HG02981 (cell line): ENCODE measurements at regions not wholly inside any gene's neighbourhood (a gene's known extent, or its start where the extent isn't known, plus 50 kb on each side); places are given as distances from the start of the nearest gene placed in this dataset.

ENCODE experiments used
- ATAC-seq: cut with Tn5 transposase; IDR thresholded peaks from one replicate; pipeline ENCODE4 v1.9.1; 2021; ENCODE audit warnings: mild to moderate bottlenecking, moderate library complexity; ENCODE audit not compliant: unreplicated experiment

- ATAC-seq, result no peak
Observed at GRCh38 chr4:24666316-24666715, 82.0 kb upstream of the DHX15 start.

DNA sequence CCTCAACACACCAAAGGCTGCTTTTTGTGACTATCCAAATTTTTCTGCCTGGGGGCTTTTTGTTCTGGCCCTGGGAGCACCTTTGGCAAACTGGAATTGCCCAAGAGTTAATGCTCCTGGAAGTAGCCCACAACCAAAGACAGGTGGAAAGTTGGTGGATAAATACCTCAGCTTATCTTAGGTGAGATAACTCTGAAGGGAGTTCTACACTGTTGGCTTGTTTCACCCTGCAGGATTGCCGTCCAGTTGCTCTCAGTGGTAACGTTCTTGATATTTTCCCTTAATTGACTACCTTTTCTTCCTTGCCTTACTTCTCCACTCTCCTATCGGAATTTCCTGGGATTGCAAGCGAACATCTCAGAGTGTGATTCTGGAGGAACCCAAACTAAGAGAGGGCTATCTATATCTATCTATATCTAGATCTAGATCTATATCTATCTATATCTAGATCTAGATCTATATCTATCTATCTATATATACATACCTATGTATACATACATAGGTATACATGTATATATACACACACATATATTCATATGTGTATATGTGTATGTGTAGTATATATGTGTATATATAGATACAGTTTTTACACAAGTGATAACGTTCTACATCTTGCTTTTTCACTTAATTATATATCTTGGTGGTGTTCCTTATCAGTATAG is 82.6 kb upstream of the DHX15 start:
- no peak for ATAC-seq

GRCh38 chr4:24668956-24669355 is 84.6 kb upstream of the DHX15 start:
- ATAC-seq, result no peak

DNA sequence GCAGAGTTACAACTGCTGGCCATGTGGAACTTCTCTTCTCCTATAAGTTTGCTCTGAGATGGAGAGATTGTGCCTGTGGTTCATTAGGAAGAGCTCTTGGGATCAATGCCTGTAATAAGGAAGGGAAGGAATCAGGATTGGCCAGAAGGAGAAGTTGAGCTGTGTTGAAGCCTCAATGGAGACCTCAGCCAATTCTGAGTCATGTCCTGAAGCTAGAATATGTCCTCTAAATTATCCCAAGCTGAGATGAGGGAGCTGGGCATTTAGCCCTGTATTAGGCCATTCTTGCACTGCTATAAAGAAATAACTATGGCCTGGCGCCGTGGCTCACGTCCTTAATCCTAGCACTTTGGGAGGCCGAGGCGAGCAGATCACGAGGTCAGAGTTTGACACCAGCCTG is 85.4 kb upstream of the DHX15 start:
- no peak for ATAC-seq

DNA sequence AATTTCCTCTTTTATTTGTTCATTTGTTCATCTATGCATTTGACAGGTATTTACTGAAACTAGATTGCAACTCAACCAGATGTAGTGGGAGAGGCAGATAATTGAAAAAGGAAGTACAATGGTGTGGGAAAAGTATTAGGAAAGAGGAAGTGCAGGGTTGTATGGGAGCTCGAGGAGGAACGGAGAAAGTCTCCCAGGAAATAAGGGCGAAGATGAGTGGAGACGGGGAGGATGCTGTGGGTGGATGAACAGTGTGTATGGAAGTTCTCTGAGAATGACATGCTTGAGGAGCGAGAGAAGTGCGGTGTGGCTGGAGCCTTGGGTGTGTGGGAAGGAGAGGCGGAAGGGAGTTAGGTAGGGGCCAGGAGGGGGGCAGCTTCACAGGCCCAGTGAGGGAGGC is 87.5 kb upstream of the DHX15 start:
- no peak for ATAC-seq

- no peak for ATAC-seq
Observed at GRCh38 chr4:24672880-24673279, 88.5 kb upstream of the DHX15 start.

DNA sequence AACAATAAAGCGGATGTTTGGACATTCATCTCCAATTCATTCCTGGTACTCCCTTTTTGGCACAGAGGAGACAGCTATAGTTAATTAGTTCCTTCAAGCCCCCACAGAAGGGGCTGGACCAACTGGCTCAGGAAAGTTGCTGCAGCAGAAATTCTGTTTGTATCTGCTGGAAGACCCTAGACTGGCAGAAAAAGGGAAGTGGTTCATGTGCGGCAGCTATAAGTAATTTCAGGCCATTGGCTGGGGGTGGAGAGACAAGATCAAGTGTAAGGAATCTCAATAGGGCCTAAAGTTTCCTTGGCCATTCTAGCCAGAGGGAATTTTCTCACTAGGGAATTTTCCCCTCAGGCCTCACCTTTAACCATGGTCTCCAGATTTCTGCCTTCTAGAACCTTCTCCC is 89.9 kb upstream of the DHX15 start:
- no peak for ATAC-seq

DNA sequence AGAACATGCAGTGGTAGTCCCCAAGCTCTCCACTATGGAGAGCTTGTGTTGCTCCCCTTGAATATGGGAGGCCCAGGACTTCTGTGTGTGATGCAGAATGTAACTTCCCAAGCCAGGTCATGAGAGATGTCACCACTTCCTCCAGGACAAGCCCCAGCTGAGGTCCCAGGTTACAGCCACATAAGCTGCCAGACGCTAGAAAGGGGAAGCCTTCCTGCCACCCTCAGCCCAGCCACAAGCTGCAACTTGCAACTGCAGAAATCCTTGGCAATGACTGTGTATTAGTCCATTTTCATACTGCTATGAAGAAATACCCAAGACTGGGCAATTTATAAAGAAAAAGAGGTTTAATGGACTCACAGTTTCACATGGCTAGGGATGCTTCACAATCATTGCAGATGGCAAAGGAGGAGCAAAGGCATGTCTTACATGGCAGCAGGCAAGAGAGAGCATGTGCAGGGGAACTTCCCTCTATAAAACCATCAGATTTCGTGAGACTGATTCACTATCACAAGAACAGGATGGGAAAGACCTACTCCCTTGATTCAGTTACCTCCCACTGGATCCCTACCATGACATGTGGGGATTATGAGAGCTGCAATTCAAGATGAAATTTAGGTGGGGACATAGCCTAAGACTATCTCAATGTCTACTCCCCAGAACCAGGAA is 91.5 kb upstream of the DHX15 start:
- ATAC-seq, result no peak

DNA sequence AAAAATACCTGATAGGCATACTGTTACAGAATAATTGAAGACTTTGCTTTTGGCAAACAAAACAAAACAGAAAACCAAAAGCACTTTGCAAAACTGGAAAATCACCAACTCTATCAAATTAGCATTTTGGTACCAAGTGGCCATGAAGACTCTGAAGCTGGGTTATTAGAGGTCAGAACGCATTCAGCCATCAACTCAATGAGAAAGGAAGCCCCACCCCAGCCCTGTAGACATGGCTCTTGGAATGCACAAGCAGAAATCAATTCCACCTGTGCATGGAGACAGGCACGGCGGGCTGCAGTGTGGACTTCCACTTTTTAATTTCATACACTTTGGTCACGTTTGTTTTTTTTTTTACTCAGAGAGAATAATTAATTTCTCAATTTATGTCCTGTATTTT is 93.6 kb upstream of the DHX15 start:
- no peak for ATAC-seq

DNA sequence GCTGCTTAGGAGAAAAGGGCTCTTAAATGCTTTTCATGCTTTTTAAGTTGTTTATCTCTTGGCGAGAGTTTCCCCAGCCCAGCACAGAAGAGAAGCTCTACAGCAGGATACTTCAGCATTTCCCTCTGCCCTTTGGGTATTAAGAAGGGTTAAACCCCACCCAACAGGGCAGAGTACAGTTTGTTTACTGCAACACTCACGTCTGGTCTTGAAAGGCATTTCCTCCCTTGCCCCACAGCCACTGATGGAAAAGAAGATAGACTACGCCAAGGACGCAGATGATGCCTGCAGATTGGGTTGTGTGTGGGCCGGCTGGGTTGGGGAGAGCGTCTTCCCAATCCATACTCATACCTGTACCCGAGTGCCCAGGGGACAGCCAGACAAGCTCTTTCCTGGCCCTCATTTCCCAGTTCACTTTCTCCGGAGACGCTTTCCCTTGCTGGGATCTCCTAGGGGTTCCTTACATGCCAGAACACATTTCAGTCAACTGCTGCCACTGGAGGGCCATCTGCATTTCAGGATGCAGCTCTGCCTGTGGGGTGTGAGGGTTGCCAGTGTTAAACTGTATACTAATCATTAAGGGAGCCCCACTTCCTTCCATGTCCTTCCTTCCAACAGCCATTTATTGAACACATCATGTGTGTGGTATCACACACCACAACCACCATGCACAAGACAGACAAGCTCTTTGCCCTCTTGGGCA is 96.5 kb upstream of the DHX15 start:
- no peak for ATAC-seq

- no peak for ATAC-seq
Observed at GRCh38 chr4:24683116-24683515, 98.8 kb upstream of the DHX15 start.

DNA sequence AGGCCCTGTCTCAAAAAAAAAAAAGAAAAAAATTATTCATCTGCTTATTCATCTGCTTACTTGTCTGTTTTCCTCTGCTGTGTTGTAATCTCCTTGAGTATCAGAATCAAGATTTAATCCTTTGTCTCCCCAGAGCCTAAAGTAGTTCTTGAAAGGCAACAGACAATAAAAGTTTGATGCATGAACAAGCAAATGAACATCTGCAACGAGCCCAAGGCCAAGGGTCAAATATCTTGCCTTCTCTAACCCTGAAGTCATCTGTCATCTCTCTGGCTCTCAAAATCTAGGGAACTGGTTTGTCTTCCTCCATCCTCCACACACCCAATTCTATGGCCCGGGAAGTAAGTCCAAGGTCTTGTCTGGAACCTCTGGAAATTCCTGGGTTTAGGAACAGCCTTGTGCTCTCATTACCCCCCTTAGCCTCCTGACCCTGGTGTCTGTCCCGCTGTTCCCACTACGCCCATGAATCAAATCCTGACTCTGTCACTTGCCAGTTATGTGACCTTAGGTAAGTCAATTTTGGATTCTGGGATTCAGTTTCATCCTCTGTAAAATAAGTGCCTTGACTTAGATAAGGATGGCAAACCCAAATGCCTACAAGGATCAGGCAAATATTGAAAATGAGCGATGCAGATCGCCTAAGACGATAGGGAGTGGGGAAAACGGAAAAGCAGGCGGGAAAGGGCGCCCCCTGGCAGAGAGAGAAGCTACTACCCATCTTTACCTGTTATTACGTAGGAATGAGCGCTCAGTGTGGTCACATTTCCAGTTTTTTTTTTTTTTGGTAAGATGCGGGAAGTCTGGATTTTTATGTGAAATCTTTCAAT is 102.7 kb upstream of the DHX15 start:
- ATAC-seq, result no peak

DNA sequence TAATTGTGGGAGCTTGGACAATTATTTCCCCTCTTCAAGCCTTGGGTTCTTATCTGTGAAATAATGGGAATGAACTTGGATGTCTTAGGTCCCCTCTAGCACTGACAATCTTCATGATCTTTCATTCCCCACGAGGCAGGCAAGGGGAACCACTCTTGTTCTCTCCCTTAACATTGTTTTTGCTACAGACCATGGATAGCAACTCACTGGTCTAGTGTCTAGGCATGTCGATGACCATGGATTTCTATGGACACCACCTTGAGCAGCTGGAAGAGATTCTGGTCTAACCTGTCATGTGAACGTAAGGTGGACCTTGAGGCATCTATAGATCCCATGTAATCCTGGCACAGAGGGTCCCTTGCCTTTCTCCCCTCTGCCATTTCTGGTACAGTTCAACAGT is 104.1 kb upstream of the DHX15 start:
- ATAC-seq, result no peak

DNA sequence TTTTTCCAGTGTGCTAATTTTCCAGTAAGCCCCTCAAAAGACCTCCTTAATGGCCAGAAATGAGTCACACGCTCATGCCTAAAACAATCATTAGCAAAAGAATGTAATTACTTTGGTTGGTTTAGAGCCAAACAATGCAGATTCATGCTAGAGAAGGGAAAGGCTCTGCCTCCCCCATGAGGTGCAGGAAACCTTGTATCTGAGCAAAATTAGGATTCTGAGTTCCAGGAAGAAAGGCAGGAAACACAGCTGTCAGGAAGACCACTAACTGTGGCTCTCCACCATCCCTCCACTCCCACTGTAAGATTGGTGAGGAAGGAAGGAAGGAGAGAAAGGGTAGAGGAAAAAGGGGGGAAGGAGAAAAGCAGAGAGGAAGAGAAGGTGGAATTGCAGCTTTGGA is 104.9 kb upstream of the DHX15 start:
- ATAC-seq, result no peak

GRCh38 chr4:24690436-24690835 is 104.9 kb upstream of the SOD3 start:
- no peak for ATAC-seq

DNA sequence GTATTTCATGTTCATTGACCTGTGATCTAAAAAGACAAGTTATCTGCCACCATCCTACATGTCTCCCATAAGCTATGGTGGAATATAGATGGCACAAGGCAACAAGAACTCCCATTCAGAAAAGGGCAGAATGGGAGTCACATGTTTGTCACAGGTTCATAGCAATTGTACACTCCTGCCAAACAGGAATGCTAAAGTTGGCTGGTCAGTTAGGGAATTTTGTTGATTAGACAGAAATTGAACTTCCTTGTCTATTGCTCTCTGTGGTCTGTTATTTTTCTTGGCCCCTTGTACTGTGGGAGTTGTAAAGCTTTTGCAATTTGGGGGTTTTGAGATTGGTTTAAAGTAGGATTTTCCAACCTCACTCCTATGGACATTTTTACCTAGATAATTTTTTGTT is 101.7 kb upstream of the SOD3 start:
- ATAC-seq, result no peak

- ATAC-seq, result no peak
Observed at GRCh38 chr4:24700118-24700517, 95.3 kb upstream of the SOD3 start.

GRCh38 chr4:24701683-24702082 is 93.7 kb upstream of the SOD3 start:
- no peak for ATAC-seq

DNA sequence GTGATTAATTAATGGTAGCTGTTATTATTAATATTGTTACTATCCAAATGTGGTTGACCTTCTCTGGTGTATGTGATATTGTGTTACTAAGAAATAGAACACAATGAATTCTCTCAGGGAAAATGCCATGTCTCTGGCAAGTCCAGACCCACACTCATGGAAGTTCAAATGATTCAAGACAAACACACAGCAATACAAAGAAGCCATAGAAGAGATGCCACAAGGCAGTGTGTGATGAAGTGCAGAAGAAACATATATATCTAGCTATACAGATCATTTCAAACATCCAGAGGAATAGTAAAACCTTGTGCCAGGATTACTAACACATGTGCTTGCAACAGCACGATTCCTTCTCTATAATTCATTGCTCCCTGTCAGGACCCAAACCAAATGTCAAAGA is 93.1 kb upstream of the SOD3 start:
- no peak for ATAC-seq

GRCh38 chr4:24703298-24703697 is 92.1 kb upstream of the SOD3 start:
- no peak for ATAC-seq

DNA sequence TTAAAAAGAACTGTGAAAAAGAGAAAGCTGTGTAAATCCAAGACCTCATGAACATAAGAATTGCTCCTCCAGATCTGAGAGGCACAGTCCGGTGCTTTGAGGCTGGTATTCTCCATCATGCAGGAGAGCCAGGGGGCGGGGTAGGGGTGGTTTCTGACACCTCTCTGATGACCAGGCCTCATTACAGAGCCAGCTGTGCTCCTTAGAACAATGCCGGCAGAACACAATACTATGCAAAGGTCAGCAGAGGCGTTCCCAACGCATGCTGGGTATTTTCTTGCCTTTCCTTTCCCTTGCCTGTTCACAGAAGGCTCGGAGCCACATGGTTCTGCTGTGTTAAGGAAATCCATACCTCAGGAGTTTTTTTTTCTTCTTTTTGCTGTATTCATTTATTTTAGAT is 91.2 kb upstream of the SOD3 start:
- ATAC-seq, result no peak
